ENCODE measurements at regions not wholly inside any gene's neighbourhood (a gene's known extent, or its start where the extent isn't known, plus 50 kb on each side); places are given as distances from the start of the nearest gene placed in this dataset.

GRCh38 chr1:177525176-177525575 lies 354.4 kb downstream of the BRINP2 start:
- TF ChIP-seq CTCF (IDR thresholded peaks at IDR 0.05) (no peak), EZH2phosphoT487 (IDR thresholded peaks at IDR 0.05) (no peak)
